H9 (cell line): ENCODE measurements at regions not wholly inside any gene's neighbourhood (a gene's known extent, or its start where the extent isn't known, plus 50 kb on each side); places are given as distances from the start of the nearest gene placed in this dataset.

Source experiments
- DNase-seq: peaks from one replicate; pipeline ENCODE4 v3.0.0-alpha.2; 2017
- H2AFZ ChIP-seq: one replicate; pipeline ENCODE4 v1.6.1; 2013; ENCODE audit warnings: mild to moderate bottlenecking, low read length, control low read depth, moderate library complexity
- H2AK5ac ChIP-seq: 2 replicates; pipeline ENCODE4 v1.6.1; 2013; ENCODE audit warnings: low read length, control low read depth, mixed read lengths; ENCODE audit not compliant: insufficient read length
- H2BK120ac ChIP-seq: one replicate; pipeline ENCODE4 v1.6.1; 2013; ENCODE audit warnings: low read depth, mild to moderate bottlenecking, low read length, control low read depth, inconsistent platforms; ENCODE audit not compliant: poor library complexity, severe bottlenecking
- H2BK12ac ChIP-seq: 2 replicates; pipeline ENCODE4 v1.6.1; 2013; ENCODE audit warnings: low read length, control low read depth, mixed read lengths, low read depth; ENCODE audit not compliant: insufficient read length
- H2BK15ac ChIP-seq: 2 replicates; pipeline ENCODE4 v1.6.1; 2013; ENCODE audit warnings: low read depth, low read length, control low read depth
- H2BK20ac ChIP-seq: one replicate; pipeline ENCODE4 v1.6.1; 2013; ENCODE audit warnings: low read depth, mild to moderate bottlenecking, low read length, control low read depth, inconsistent platforms; ENCODE audit not compliant: poor library complexity, severe bottlenecking
- H2BK5ac ChIP-seq: 2 replicates; pipeline ENCODE4 v1.6.1; 2013; ENCODE audit warnings: low read length, control low read depth, mixed read lengths; ENCODE audit not compliant: insufficient read length
- H3K14ac ChIP-seq: 2 replicates; pipeline ENCODE4 v1.6.1; 2013; ENCODE audit warnings: low read length, control low read depth; ENCODE audit not compliant: insufficient read depth
- H3K18ac ChIP-seq: 2 replicates; pipeline ENCODE4 v1.6.1; 2013; ENCODE audit warnings: low read depth, mild to moderate bottlenecking, mixed read lengths, low read length, control low read depth; ENCODE audit not compliant: insufficient read length
- H3K23ac ChIP-seq: 2 replicates; pipeline ENCODE4 v1.6.1; 2013; ENCODE audit warnings: low read length, control low read depth, mixed read lengths, low read depth; ENCODE audit not compliant: insufficient read length
- H3K23me2 ChIP-seq: 2 replicates; pipeline ENCODE4 v1.6.1; 2013; ENCODE audit warnings: low read depth, mild to moderate bottlenecking, mixed read lengths, low read length, control low read depth; ENCODE audit not compliant: insufficient read length, poor library complexity, severe bottlenecking
- H3K27ac ChIP-seq: 2 replicates; pipeline ENCODE4 v1.5.1; 2013; ENCODE audit warnings: low read length, control low read depth, mixed read lengths, low read depth; ENCODE audit not compliant: insufficient read length
- H3K27me3 ChIP-seq: 2 replicates; pipeline ENCODE4 v1.6.1; 2013; ENCODE audit warnings: low read length, control low read depth, inconsistent platforms; ENCODE audit not compliant: insufficient read depth
- H3K4ac ChIP-seq: 2 replicates; pipeline ENCODE4 v1.6.1; 2013; ENCODE audit warnings: low read depth, mild to moderate bottlenecking, control low read depth, inconsistent platforms, low read length, moderate library complexity
- H3K4me1 ChIP-seq: 2 replicates; pipeline ENCODE4 v1.6.1; 2013; ENCODE audit warnings: low read length, control low read depth, inconsistent platforms; ENCODE audit not compliant: insufficient read depth
- H3K4me2 ChIP-seq: 2 replicates; pipeline ENCODE4 v1.6.1; 2013; ENCODE audit warnings: low read length, control low read depth, mixed read lengths; ENCODE audit not compliant: insufficient read length, insufficient read depth
- H3K56ac ChIP-seq: 2 replicates; pipeline ENCODE4 v1.6.1; 2013; ENCODE audit warnings: low read depth, mild to moderate bottlenecking, mixed read lengths, low read length, control low read depth; ENCODE audit not compliant: insufficient read length
- H3K79me1 ChIP-seq: 2 replicates; pipeline ENCODE4 v1.6.1; 2013; ENCODE audit warnings: low read depth, mild to moderate bottlenecking, moderate library complexity, low read length, control low read depth, inconsistent platforms; ENCODE audit not compliant: insufficient read depth, poor library complexity, severe bottlenecking
- H3K79me2 ChIP-seq: 2 replicates; pipeline ENCODE4 v1.6.1; 2013; ENCODE audit warnings: low read length, control low read depth, inconsistent platforms; ENCODE audit not compliant: insufficient read depth
- H3K9ac ChIP-seq: 2 replicates; pipeline ENCODE4 v1.6.1; 2013; ENCODE audit warnings: low read length, control low read depth, mixed read lengths; ENCODE audit not compliant: insufficient read length; ENCODE audit errors: extremely low read depth
- H3K9me3 ChIP-seq: one replicate; pipeline ENCODE4 v1.6.1; 2013; ENCODE audit warnings: low read depth, low read length, inconsistent platforms; ENCODE audit not compliant: control insufficient read depth
- H3T11ph ChIP-seq: one replicate; pipeline ENCODE4 v1.6.1; 2013; ENCODE audit warnings: mild to moderate bottlenecking, low read length, control low read depth, inconsistent platforms
- H4K20me1 ChIP-seq: one replicate; pipeline ENCODE4 v1.6.1; 2013; ENCODE audit not compliant: control insufficient read depth, insufficient read length, insufficient read depth
- H4K5ac ChIP-seq: 2 replicates; pipeline ENCODE4 v1.6.1; 2013; ENCODE audit warnings: low read depth, mild to moderate bottlenecking, mixed read lengths, low read length, control low read depth; ENCODE audit not compliant: insufficient read length
- H4K8ac ChIP-seq: replicated peaks from 2 replicates; pipeline ENCODE4 v1.6.1; 2013; ENCODE audit warnings: low read length, control low read depth, mixed read lengths, low read depth; ENCODE audit not compliant: insufficient read length
- H4K91ac ChIP-seq: 2 replicates; pipeline ENCODE4 v1.6.1; 2013; ENCODE audit warnings: low read depth, mild to moderate bottlenecking, moderate library complexity, mixed read lengths, low read length, control low read depth; ENCODE audit not compliant: insufficient read length
- H3K27ac Mint-ChIP-seq, 3 experiments: 2 replicates in 2 of 3; 3 replicates in 1 of 3; pipeline ENCODE4 v1.8.0; 2020 to 2021; ENCODE audit warnings: mixed read lengths in 3 of 3, mild to moderate bottlenecking in 1 of 3, moderate library complexity in 1 of 3
- H3K27me3 Mint-ChIP-seq: 2 replicates; pipeline ENCODE4 v1.8.0; 2021; ENCODE audit warnings: low read depth, mild to moderate bottlenecking, moderate library complexity, mixed read lengths
- H3K36me3 Mint-ChIP-seq, 3 experiments: 2 replicates in 2 of 3; 3 replicates in 1 of 3; pipeline ENCODE4 v1.8.0; 2020 to 2021; ENCODE audit warnings: low read depth in 3 of 3, mixed read lengths in 3 of 3; ENCODE audit not compliant: insufficient read depth in 1 of 3
- H3K4me1 Mint-ChIP-seq, 2 experiments: 2 replicates each; pipeline ENCODE4 v1.8.0; 2020; ENCODE audit warnings: mixed read lengths in 2 of 2
- H3K4me3 Mint-ChIP-seq, 2 experiments: 2 replicates in 1 of 2; 3 replicates in 1 of 2; pipeline ENCODE4 v1.8.0; 2020 to 2021; ENCODE audit warnings: mild to moderate bottlenecking in 2 of 2, mixed read lengths in 2 of 2, moderate library complexity in 1 of 2
- H3K9me3 Mint-ChIP-seq, 2 experiments: 2 replicates in 1 of 2; 3 replicates in 1 of 2; pipeline ENCODE4 v1.8.0; 2020; ENCODE audit warnings: mild to moderate bottlenecking in 2 of 2, mixed read lengths in 2 of 2, moderate library complexity in 1 of 2
- CTCF ChIP-seq: fragments of 200-600 bp; sonication (generic); conservative IDR thresholded peaks from 3 replicates; pipeline ENCODE4 v1.8.0; 2021; ENCODE audit warnings: antibody characterized with exemption, mild to moderate bottlenecking
- WGBS: extraction: QIAGEN DNeasy Blood & Tissue Kit; methylation state at CpG from one replicate; pipeline ENCODE4 v1.1.7; 2013; ENCODE audit warnings: missing lambda C conversion rate, low lambda C conversion rate, mixed read lengths; ENCODE audit not compliant: insufficient read length; ENCODE audit errors: extremely low coverage; 5-methylcytosine and 5-hydroxymethylcytosine counted together

- no peaks in the 10 kb centered on the region for H3K9me3 ChIP-seq
- H2BK5ac ChIP-seq: no peak overlapping the region
- H3K14ac ChIP-seq: peak overlapping the region; percentile 23; the same call in 1 of the 2 replicates
- H2AK5ac ChIP-seq: no peak overlapping the region
- Mint-ChIP-seq H3K4me3 (no peak overlapping the region), H3K4me1 (peaks cover 6 to 8% of the 10 kb centered on the region in 2 experiments), H3K36me3 (no peaks in the 10 kb centered on the region), H3K27ac (no peak overlapping the region; a peak in 1 of 7 replicates), H3K9me3 (peaks cover 0 to 3% of the 10 kb centered on the region in 2 experiments; a peak in 2 of 5 replicates), H3K27me3 (peaks cover 4% of the 10 kb centered on the region)
- no peak overlapping the region for H3K4ac ChIP-seq
- H3K56ac ChIP-seq: no peak overlapping the region
- H3K4me1 ChIP-seq: no peaks in the 10 kb centered on the region
- no peak overlapping the region for H4K8ac ChIP-seq
- H4K5ac ChIP-seq: no peak overlapping the region
- H2BK12ac ChIP-seq: no peak overlapping the region
- H3K23ac ChIP-seq: no peak overlapping the region
- no peaks in the 10 kb centered on the region for H3K79me2 ChIP-seq
- no peak overlapping the region for H3K27ac ChIP-seq
- H2BK15ac ChIP-seq: no peak overlapping the region
- H4K91ac ChIP-seq: no peak overlapping the region
- no peak overlapping the region for H3T11ph ChIP-seq
- no peak for TF ChIP-seq CTCF
- no peaks in the 10 kb centered on the region for H3K79me1 ChIP-seq
- H3K9ac ChIP-seq: no peak overlapping the region
- WGBS: no CpG with 5 or more reads among the region's 1 CpG
- no peak overlapping the region for H2BK20ac ChIP-seq
- H3K4me2 ChIP-seq: no peak overlapping the region
- no peak overlapping the region for H2AFZ ChIP-seq
- no peak overlapping the region for H2BK120ac ChIP-seq
- no peak overlapping the region for H3K18ac ChIP-seq
- H3K27me3 ChIP-seq: no peaks in the 10 kb centered on the region
- DNase-seq: no peak
- no peaks in the 10 kb centered on the region for H4K20me1 ChIP-seq
- no peaks in the 10 kb centered on the region for H3K23me2 ChIP-seq
Observed at GRCh38 chr10:121132273-121132672, 281.1 kb downstream of the WDR11 start.
